Retinal pigment epithelial cell (primary cell): ENCODE measurements at regions not wholly inside any gene's neighbourhood (a gene's known extent, or its start where the extent isn't known, plus 50 kb on each side); places are given as distances from the start of the nearest gene placed in this dataset.

ENCODE experiments used
- DNase-seq: peaks from one replicate; pipeline ENCODE4 v3.0.0-alpha.2; 2010; ENCODE audit warnings: low read depth
- H3K4me3 ChIP-seq: 2 replicates; pipeline ENCODE4 v1.5.1; 2011; ENCODE audit warnings: mild to moderate bottlenecking, low read length, control low read depth, moderate library complexity
- TF ChIP-seq, protein P1 (sequence below): conservative IDR thresholded peaks from 2 replicates; pipeline ENCODE4 v1.5.1; 2011; ENCODE audit warnings: low read depth, low read length, control low read depth, inconsistent platforms

DNA sequence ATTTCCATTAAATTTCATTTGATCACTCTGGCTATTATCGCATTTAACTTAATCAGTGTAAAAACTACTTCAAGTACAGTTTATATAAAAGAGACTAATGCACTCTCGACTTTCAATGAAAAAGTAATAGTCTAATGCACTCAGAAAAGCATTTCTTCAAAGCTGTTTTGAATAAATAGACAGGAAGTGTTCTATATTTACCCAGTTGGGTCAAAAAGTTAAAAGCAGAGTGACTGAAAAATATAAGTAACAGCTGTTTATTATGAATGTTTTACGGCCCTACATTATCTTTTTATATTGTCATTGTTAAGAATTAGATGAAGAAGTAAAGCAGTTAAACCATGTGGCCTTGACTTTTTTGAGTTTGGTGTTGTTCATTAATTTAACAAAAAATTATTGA is 391.8 kb downstream of the ZPLD1 start:
- no peak overlapping the region for H3K4me3 ChIP-seq
- DNase-seq, result no peak
- TF ChIP-seq, protein P1, sequence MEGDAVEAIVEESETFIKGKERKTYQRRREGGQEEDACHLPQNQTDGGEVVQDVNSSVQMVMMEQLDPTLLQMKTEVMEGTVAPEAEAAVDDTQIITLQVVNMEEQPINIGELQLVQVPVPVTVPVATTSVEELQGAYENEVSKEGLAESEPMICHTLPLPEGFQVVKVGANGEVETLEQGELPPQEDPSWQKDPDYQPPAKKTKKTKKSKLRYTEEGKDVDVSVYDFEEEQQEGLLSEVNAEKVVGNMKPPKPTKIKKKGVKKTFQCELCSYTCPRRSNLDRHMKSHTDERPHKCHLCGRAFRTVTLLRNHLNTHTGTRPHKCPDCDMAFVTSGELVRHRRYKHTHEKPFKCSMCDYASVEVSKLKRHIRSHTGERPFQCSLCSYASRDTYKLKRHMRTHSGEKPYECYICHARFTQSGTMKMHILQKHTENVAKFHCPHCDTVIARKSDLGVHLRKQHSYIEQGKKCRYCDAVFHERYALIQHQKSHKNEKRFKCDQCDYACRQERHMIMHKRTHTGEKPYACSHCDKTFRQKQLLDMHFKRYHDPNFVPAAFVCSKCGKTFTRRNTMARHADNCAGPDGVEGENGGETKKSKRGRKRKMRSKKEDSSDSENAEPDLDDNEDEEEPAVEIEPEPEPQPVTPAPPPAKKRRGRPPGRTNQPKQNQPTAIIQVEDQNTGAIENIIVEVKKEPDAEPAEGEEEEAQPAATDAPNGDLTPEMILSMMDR, result no peak

GRCh38 chr3:102827386-102827785 is 392.6 kb downstream of the ZPLD1 start:
- TF ChIP-seq, protein P1, result no peak
- DNase-seq, result no peak
- H3K4me3 ChIP-seq, result no peak overlapping the region

DNA sequence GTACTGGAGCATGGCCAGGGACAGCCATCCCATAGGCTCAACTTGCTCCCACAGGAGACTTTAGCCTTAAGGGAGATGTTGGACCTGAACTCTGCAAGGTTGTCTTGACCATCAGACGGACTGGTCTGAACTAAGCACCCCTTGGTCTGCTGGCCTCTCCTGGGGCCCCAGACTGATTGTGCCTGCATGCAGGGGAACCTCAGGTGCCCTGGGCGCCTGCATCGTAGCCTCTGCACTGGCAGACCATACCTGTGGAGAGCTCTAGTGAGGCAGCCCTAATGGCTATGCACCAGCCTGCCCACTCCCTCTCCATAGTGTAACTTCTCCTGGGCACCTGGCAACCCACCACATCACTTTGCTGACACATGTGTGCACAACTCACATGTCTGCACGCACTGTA is 395.6 kb downstream of the ZPLD1 start:
- DNase-seq, result no peak
- H3K4me3 ChIP-seq, result no peak overlapping the region
- TF ChIP-seq, protein P1, result no peak

GRCh38 chr3:102841866-102842265 is 407.1 kb downstream of the ZPLD1 start:
- H3K4me3 ChIP-seq, result no peak overlapping the region
- no peak for DNase-seq
- TF ChIP-seq, protein P1, result no peak

DNA sequence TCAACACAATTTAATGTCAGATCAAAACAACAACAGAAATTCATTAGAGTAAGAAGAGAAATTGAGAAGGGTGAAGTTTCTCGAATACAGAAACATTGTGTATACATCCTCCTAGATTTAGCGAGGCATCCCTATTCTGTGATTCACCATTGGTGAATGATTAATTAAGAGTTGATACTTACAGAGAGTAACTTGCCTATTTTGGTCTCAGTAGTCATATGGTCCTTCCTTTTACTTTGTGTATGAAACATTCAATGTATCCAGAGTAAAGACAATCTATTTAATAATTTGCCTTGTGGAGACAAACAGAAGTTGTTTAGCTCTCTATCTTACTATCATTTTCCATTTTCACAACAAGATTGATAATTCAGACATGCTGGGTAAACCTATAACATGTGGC is 432.0 kb downstream of the ZPLD1 start:
- H3K4me3 ChIP-seq, result no peak overlapping the region
- TF ChIP-seq, protein P1, result no peak
- no peak for DNase-seq

DNA sequence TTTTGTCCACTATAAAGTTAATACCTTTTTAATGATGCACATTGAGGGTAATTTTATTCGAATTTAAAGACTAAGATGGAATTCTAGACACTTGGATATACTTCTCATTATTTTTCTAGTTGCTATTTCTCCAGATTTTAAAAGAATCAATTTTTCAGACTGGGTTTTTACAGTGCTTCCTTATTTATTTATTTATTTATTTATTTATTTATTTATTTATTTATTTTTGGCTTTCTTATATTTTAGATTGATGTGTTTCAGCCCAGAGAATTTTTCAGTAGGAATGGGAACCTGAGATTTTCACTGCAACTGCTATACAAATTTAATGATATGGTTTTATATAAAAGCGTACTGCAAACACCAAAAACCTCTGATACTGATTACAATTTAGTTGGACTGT is 448.7 kb downstream of the ZPLD1 start:
- no peak overlapping the region for H3K4me3 ChIP-seq
- TF ChIP-seq, protein P1, result no peak
- no peak for DNase-seq

GRCh38 chr3:102885289-102885688 is 450.5 kb downstream of the ZPLD1 start:
- TF ChIP-seq, protein P1, result no peak

More at GRCh38 chr3:102885289-102885688, 450.5 kb downstream of the ZPLD1 start:
- no peak overlapping the region for H3K4me3 ChIP-seq
- DNase-seq, result no peak
